Astrocyte of the hippocampus (primary cell): ENCODE measurements at regions not wholly inside any gene's neighbourhood (a gene's known extent, or its start where the extent isn't known, plus 50 kb on each side); places are given as distances from the start of the nearest gene placed in this dataset.
A peak's percentile ranks its signal among the peaks of the same experiment; 100 is the strongest.
"Not testable (repeated sequence)": the region's sequence is repeated elsewhere in the genome, so short reads cannot be mapped to it uniquely, and the experiment has no call there.

ENCODE experiments used
- DNase-seq: peaks from one replicate; pipeline ENCODE4 v3.0.0; 2011; ENCODE audit warnings: low read depth, low spot score

DNA sequence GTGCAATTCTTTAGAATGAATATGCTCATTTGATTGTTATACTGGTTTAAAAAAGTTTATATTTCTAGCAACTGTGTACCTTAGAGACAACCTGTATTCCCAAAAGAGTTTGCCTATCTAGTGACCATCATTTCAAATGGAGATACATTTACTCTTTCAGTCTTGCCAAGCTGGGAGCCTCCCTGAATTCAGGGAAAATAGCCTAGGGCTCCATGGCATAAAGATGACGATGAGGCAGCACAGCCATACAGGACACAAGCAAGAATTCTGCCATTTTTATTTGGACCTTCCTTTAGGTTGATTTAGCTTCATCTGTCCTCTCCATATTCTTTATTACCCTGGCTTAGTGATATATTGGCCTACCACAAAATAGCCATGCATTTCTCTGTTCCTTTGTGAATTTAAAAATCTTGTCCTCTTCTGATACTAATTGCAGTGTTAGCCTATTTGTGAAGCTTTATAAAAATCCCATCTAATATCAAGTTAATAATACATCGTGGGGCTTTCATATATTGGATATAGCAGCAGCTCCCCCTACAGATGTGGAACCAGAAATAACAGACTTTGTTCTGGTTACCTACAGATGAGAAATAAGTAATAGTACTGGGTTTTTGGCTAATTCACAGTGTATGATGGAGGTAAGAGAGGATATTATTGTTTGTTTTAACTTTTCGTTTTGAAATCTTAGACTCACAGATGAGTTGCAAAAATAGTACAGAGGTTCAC, 1661.9 kb upstream of the PIK3C3 start:
- DNase-seq, result no peak

DNA sequence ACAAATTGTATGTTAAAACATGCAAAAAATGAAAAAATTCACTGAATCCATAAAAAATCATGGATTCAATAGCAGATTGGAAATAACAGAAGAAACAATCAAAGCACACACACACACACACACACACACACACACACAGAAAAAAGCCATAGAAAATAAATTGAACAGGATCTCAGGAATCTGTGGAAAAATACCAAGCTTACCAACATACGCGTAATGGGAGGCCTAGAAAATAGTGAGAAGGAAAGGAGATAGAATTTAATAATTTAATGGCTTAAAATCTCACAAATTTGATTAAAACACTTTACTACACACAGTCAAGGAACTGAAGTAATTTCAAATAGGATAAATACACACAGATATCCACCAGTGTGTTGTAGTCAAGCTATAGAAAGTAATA, 1671.5 kb upstream of the PIK3C3 start:
- DNase-seq, result no peak

DNA sequence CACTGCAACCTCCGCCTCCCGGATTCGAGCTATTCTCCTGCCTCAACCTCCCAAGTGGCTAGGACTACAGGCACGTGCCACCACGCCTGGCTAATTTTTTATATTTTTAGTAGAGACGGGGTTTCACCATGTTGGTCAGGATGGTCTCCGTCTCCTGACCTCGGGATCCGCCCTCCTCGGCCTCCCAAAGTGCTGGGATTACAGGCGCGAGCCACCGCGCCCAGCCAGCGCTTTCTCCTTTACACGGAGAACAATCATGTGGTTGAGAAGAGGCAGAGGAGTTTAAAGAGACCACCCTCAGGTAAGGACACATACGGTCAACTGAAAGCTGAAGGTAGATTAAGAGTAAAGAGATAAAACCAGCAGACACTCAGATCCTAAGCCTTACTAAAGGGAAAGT, 1673.7 kb upstream of the PIK3C3 start:
- not testable (repeated sequence) for DNase-seq

DNA sequence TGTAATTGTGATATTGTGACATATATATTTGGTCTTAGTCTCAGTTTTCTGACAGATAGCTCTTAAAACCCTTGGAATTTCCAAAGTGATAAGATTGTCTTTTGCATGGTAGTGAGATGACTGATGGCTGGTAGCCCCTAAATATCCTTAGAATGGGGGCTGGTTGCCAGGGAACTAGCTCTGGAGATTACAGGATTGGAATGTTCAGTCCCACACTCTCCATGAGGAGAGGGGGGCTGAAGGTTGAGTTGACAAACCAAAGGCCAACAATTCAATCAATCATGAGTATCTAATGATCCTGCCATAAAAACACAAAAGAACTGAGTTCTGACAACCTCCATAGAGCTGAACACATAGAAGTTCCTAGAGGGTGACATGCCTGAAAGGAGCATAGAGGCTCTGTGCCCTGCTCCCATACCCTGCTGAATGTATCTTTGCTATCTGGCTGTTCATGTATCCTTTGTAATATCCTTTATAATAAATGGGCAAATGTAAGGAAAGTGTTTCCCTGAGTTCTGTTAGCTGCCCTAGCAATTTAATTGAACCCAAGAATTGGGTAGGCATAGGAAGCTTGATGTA, 1680.3 kb upstream of the PIK3C3 start:
- no peak for DNase-seq

DNA sequence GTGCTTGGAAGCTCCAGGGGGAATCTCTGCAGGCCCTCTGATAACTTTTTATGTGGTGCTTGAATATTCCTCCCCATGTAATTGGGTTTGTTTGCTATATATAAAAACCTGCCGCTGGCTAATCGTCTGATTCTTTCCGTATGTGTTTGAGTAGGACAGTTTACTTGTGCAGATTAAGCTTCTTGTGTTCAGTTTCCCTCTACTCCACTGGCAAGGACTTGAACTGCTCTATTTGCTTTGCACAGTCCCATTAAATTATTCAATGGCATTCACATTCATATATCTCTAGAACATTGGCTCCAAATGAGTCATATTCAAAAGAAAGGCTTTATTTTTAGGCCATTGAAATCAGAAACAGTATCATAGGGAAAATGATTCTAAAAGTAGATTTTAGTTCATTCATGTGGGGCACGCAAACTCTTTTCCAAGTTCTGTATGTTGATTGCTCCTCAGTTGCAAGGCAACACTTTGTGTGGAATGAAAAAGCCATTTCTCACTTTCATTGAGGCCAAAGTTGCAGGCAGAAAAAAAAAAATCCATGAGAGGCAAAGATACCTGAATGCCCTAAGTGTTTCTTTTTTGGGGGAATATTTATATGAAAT, 1682.3 kb upstream of the PIK3C3 start:
- DNase-seq, result peak; percentile 14

DNA sequence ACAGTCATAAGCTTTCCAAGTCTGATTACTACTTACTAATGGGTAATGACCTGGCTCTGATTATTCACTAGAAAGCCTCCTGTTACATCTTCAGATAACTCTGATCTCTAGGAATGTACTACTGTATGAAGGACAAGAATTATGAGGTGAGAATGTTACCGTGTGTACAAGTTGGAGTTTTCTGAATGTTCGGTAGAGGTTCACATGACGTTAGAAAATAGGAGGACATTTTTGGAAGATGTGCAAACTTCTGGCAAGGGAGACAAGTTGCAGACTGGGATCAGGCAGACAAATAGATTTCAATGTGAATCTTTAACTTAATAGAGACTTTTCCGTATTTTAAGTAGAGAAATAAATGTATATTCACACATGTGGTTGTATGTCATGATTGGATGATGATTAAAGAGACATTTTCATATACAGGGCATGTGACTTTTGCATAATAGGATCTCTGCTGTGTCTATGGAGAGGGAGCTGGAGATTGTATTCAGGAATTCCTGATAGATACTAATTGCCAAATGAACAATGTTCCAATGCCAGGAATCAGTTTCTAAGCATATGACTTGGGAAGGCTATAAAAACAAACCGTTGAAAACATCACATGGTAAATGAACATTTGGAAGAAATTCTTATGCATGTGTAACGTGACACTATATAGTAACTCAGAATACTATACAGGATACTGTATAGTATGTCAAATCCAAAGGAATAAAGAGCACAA, 1695.8 kb upstream of the PIK3C3 start:
- DNase-seq, result no peak

DNA sequence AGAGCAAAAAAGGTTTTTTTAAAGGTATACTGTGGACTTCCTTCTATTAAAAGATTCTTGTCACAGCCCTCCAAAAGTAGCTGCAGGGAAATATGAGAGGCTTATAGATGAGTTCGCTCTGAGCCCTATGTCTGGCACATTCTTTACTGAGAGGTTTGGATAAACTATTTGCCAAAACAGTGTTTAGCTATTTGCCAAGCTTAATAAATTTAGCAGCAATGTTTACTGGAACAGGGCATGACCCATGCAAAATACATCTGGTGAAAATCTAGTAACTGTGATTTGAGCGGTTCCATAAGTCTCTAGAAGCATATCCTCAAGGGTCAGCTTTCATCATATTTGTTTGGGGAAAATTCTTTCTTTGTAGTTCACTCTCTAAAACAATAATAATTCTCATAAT, 1696.7 kb upstream of the PIK3C3 start:
- DNase-seq, result no peak

DNA sequence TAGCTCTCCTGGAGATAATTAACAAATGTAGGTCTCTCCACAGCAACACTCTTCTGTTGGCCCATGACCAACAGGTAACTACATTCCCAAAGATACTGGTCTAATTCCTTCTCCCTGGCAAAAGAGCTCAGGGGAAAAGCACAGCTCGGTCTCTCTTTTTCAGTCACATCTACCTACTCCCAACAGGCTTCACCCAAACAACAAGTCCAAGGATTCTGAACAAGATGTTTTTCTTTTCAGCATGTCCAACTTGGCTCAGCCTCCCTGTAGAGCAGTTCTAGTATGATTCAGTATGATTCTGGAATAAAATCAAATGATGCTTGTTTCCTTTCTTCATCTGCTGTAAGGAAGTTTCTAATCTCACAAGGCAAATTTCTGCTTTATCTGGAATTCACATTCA, 1704.8 kb upstream of the PIK3C3 start:
- no peak for DNase-seq

DNA sequence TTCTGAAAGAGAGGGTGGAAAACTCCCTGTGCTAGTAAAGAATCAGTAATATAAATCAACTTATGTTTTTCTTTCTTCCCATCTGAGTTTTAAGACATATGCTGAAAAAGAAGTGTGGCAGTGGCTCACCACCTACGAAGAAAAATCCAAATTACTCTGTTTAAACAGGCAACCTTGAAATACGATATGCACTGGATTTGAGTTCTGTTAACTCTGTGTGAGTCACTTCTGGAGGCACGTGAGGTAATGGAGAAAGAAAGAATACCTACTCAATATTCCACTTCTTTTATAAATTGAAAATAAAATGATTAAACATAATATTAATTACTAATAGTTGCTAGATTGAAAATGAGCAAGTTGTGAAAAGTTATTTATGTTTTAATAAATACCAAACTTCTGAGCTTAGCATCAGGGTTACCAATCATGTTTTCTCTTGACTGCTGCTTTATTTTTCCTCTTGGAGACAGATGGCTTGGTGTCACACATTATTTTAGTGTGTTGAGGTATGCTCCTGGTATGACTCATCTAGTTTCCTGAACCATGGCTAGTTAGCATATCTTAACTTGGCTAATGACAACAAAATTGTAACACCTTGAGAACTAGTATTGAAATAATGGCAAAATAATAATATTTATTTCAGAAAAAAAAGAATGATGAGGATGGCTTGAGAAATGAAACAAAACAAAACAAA, 1705.5 kb upstream of the PIK3C3 start:
- peak; percentile 49 for DNase-seq

DNA sequence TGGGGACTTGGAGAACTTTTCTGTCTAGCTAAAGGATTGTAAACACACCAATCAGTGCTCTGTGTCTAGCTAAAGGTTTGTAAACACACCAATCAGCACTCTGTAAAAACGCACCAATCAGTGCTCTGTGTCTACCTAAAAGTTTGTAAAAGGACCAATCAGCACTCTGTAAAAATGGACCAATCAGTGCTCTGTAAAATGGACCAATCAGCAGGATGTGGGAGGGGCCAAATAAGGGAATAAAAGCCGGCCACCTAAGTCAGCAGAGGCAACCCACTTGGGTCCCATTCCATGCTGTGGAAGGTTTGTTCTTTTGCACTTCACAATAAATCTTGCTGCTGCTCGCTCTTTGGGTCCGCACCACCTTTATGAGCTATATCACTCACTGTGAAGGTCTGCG, 1709.4 kb upstream of the PIK3C3 start:
- not testable (repeated sequence) for DNase-seq

DNA sequence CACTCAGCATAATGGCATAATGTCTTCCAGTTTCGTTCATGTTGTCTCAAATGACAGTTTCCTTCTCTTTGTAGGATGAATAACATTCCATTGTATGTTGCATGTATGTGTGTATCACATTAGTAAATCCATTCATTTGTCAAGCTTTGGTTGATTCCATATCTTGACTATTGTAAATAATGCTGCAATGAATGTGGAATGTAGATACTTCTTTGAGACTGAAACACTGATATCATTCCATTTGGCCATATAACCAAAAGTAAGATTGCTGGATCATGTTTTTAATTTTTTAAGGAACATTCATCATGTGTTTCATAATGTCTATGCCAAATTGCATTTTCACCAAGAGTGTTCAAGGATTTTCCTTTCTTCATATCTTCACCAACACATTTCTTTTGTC, 1711.4 kb upstream of the PIK3C3 start:
- DNase-seq, result no peak

DNA sequence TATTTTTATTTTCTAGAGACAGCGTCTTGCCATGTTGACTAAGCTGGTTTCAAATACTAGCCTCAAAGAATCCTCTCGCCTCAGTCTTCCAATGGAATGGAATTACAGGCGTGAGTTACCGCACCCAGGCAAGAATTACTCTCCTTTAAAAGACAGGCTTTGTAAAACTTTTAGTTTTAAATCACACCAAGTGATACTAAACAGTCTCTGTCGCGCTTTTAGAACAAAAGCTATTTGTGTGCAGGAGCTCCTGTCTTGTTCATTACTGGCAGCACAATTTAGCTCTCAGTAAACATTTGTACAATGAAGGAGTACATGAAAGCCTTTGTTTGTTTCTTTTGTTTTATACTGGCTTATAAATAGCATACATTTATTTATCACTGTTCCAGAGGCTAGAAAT, 1719.2 kb upstream of the PIK3C3 start:
- no peak for DNase-seq

DNA sequence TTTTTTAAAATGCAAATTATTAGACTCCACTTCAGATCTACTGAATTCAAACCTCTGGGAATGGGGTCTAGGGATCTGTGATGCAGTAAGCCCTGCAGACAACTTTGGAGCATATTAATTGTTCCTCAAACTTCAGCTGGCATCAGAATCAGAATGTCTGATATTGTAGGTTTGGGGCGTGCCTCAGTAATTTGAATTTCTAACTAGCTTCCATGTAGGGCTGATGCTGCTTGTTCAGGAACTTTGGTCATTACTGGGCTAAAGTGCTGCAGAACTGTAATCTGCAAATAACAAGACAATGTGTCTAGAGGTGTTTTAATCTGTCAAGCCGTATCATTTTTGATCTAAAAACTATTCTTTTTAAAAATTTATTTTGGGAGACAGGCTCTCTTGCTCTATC, 1719.7 kb upstream of the PIK3C3 start:
- DNase-seq, result no peak

DNA sequence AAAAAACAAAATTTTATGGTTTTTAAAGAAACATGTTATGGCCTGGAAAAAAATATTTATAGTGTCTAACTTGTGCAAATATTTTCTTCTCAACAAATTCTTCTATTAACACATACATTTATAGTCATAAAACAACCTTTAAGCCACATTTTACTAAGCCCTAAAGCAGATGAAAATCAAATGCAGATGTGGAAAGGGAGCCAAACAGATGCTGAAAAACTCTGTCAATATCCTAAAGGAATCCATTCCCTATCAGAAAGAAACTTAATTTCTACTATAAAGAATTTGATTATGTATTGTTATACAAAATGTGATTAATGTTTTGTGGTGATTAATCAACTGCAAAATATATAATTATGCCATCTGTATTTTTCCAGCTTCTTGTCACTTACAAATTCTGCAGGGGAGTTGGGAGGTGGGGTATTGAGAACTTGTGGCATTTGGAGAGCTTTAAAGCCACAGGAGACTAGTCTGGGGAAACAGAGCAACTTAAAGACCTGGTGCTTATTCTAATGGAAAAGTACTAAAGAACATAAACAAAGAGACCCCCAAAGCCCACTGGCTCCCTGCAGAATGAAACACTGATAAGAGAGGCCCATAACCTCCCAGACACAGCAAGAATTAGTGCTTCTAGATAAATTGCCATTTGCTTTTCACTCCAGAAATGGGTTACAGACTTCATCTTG, 1721.0 kb upstream of the PIK3C3 start:
- DNase-seq, result no peak

DNA sequence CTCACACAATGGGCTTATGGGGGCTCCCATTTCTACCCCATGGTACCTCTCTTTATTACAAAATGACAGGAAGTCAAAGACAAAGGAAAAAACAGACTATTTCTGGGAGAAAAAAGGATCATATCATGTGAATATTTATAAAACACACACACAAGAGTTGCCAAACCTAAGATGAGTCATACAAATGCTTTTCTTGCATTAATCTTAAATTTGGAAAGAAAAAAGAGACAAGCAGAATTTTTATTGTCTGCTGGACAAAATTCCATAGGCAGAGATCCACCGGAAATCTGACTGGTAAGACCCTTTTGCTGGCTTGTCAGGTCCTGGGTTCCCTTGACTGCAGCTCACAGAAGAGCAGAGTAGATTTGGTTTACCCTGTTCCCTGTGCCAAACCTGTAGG, 1732.3 kb upstream of the PIK3C3 start:
- DNase-seq, result peak; percentile 7

DNA sequence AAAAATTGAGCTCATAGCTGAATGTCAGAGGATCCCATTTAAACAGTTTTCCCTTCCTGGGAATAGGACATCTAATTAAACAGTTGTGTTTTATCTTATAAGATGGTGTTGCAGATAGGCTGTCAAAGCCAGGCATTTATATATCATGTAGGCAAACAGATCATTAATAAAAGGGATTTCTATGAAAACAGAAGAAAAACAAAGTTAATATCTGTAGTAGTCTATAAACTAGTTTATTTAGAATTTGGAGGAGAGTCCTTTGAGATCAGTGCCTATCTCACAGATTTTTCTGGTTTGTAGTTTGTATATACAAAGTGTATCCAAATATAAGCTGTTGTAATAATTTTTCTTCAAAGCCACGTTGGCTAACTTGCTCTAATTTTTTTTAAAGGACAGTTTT, 1738.2 kb upstream of the PIK3C3 start:
- no peak for DNase-seq

DNA sequence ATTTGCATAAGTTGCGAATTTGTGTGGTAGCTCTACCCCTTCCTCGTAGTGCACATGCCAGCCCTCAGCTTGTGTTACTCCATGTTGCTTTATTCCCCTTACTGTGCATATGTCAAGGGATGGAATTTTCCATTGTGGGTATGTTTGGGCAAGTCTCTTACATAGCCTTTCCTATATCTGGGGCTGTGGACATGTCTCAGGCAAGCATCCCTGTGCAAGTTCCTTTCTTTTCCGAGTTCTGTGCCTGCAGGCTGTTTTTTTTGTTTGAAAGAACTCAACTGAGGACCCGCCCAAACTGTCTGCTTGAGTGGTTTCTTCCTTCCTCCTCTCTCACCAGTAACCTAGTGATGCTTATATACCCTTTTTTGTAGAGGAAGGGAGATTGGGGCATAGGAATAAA, 1739.1 kb upstream of the PIK3C3 start:
- DNase-seq, result no peak

DNA sequence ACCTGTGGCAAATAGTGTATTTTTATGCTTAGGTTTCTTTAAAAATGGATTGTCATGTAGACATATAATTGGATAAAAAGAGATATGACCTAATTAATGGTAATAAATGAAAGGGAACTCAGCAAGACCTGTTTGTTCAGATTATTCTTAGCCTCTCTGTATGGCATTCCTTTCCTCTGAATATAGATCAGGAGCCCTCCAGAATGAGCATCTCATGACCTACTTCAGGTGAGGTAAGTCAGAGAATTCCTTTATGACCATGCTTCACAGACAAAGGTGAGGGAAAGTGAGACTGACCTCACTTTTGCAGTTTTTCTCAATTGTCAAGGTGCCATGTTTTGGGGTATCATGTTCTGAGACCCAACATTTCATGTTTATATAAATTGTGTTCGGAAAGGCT, 1744.3 kb upstream of the PIK3C3 start:
- no peak for DNase-seq

DNA sequence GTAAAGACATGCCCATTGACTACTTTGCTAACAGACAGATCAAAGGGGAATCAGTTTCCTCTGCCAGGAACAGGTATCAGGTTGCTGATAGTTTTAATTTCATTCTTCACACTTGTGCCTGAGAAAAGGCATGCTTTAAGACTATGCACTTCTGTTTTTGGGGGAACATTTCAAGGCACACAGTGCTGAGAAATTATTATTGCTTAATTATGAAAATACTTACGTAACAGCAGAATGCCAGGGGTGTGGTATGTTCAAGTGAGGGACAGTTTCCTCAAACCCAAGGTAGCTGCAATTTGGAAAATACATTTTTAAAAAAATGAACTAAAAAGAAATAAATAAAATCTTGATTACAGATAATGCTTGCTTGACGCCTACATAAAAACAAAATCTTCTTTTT, 1746.1 kb upstream of the PIK3C3 start:
- DNase-seq, result no peak

DNA sequence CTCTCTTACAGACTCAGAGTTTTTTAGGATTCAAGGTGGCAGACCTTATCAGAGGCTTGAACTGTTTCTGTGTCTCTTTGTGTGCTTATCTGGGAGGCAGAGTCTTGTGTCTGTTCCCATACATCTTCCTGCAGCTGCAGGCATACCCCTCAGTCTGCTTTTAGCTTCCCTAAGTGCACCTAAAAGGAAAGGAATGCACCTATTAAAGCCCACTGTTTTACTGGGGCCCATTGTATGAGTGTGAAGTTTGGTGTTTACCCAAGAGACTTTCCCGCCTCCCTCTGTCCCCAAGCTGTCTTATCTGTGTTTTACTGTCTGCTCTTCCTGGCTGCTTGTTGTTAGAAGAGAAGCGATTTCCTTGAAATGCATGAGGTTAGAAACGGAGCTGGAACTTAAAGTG, 1757.3 kb upstream of the PIK3C3 start:
- DNase-seq, result no peak

DNA sequence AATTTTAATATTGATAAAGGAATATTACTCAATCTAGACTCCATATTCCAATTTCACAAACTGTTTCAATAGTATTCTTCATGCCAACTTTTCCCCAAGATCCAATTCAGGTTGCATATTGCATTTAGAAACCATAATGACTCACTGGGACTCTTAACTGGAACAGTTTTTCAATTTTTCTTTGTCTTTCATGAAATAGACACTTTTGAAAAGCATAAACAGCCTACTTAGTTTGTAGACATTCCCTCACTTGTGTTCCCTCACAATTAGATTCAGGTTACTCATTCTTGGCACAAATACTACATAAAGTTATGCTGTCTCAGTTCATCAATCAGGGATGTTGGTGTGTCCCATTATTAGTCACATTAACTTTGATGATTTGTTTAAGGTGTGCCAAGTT, 1768.4 kb upstream of the PIK3C3 start:
- DNase-seq, result peak; percentile 11
